Right renal pelvis (tissue), 4 donors: ENCODE measurements at regions not wholly inside any gene's neighbourhood (a gene's known extent, or its start where the extent isn't known, plus 50 kb on each side); places are given as distances from the start of the nearest gene placed in this dataset.

Experiments
- DNase-seq, 4 donors: peaks; one replicate each; pipeline ENCODE4 v3.0.0-alpha.2; 2013; ENCODE audit warnings: low read depth in 4 of 4, low spot score in 3 of 4, missing footprints in 1 of 4

GRCh38 chr7:47724335-47724982 lies 142.5 kb upstream of the TNS3 start:
- DNase-seq = no peak

- no peak for DNase-seq
Measured at GRCh38 chr7:47722126-47722525, 140.2 kb upstream of the TNS3 start.

- no peak for DNase-seq
Measured at GRCh38 chr7:47721670-47722069, 139.8 kb upstream of the TNS3 start.

GRCh38 chr7:47720907-47721244 lies 139.0 kb upstream of the TNS3 start:
- DNase-seq = no peak

GRCh38 chr7:47720141-47720906 lies 138.4 kb upstream of the TNS3 start:
- DNase-seq = no peak

GRCh38 chr7:47719675-47720074 lies 137.8 kb upstream of the TNS3 start:
- no peak for DNase-seq

- DNase-seq = no peak
Measured at GRCh38 chr7:47715631-47716068, 133.7 kb upstream of the TNS3 start.

- no peak for DNase-seq
Measured at GRCh38 chr7:47714669-47715607, 133.0 kb upstream of the TNS3 start.

GRCh38 chr7:47713595-47713994 lies 131.7 kb upstream of the TNS3 start:
- no peak for DNase-seq

- no peak for DNase-seq
Measured at GRCh38 chr7:47712416-47712815, 130.5 kb upstream of the TNS3 start.

GRCh38 chr7:47711776-47712175 lies 129.9 kb upstream of the TNS3 start:
- DNase-seq = no peak

GRCh38 chr7:47710201-47710935 lies 128.5 kb upstream of the TNS3 start:
- no peak for DNase-seq

GRCh38 chr7:47709451-47709850 lies 127.5 kb upstream of the TNS3 start:
- no peak for DNase-seq

GRCh38 chr7:47709051-47709450 lies 127.1 kb upstream of the TNS3 start:
- no peak for DNase-seq

- DNase-seq = no peak
Measured at GRCh38 chr7:47707583-47707982, 125.7 kb upstream of the TNS3 start.

- DNase-seq = no peak
Measured at GRCh38 chr7:47704936-47705335, 123.0 kb upstream of the TNS3 start.

- no peak for DNase-seq
Measured at GRCh38 chr7:47702080-47702479, 120.2 kb upstream of the TNS3 start.

- DNase-seq = no peak
Measured at GRCh38 chr7:47698386-47698785, 116.5 kb upstream of the TNS3 start.

- DNase-seq = no peak
Measured at GRCh38 chr7:47697543-47697942, 115.6 kb upstream of the TNS3 start.

GRCh38 chr7:47696152-47696710 lies 114.3 kb upstream of the TNS3 start:
- no peak for DNase-seq
